Middle frontal gyrus (tissue), 1 donor: ENCODE measurements at regions not wholly inside any gene's neighbourhood (a gene's known extent, or its start where the extent isn't known, plus 50 kb on each side); places are given as distances from the start of the nearest gene placed in this dataset.
"Not testable (repeated sequence)": the region's sequence is repeated elsewhere in the genome, so short reads cannot be mapped to it uniquely, and the experiment has no call there.

Source experiments
- DNase-seq: peaks from one replicate; pipeline ENCODE4 v3.0.0-alpha.2; 2015; ENCODE audit warnings: low spot score; ENCODE audit errors: extremely low spot score

GRCh38 chr10:78432583-78432982 is 398.9 kb downstream of the RPS24 start:
- DNase-seq: no peak

- no peak for DNase-seq
These were observed 399.5 kb downstream of the RPS24 start for GRCh38 chr10:78433076-78433595.

- no peak for DNase-seq
These were observed 400.3 kb downstream of the RPS24 start for GRCh38 chr10:78433766-78434535.

GRCh38 chr10:78434886-78435285 is 401.2 kb downstream of the RPS24 start:
- DNase-seq: no peak

GRCh38 chr10:78435484-78436221 is 402.0 kb downstream of the RPS24 start:
- DNase-seq: no peak

- DNase-seq: no peak
These were observed 402.5 kb downstream of the RPS24 start for GRCh38 chr10:78436222-78436573.

GRCh38 chr10:78436706-78437406 is 403.2 kb downstream of the RPS24 start:
- DNase-seq: no peak

GRCh38 chr10:78437407-78437768 is 403.7 kb downstream of the RPS24 start:
- DNase-seq: no peak

GRCh38 chr10:78437998-78438906 is 404.6 kb downstream of the RPS24 start:
- DNase-seq: no peak

- no peak for DNase-seq
These were observed 405.5 kb downstream of the RPS24 start for GRCh38 chr10:78438907-78439809.

GRCh38 chr10:78441010-78441409 is 407.3 kb downstream of the RPS24 start:
- no peak for DNase-seq

GRCh38 chr10:78441694-78442093 is 408.0 kb downstream of the RPS24 start:
- DNase-seq: no peak

GRCh38 chr10:78442836-78443550 is 409.3 kb downstream of the RPS24 start:
- no peak for DNase-seq

GRCh38 chr10:78443900-78444571 is 410.4 kb downstream of the RPS24 start:
- DNase-seq: no peak

GRCh38 chr10:78444741-78445140 is 411.1 kb downstream of the RPS24 start:
- DNase-seq: not testable (repeated sequence)

- no peak for DNase-seq
These were observed 411.6 kb downstream of the RPS24 start for GRCh38 chr10:78445308-78445707.

GRCh38 chr10:78448470-78448869 is 414.8 kb downstream of the RPS24 start:
- no peak for DNase-seq

GRCh38 chr10:78448994-78449418 is 415.3 kb downstream of the RPS24 start:
- DNase-seq: no peak

- no peak for DNase-seq
These were observed 415.9 kb downstream of the RPS24 start for GRCh38 chr10:78449554-78449953.
